ENCODE measurements at regions not wholly inside any gene's neighbourhood (a gene's known extent, or its start where the extent isn't known, plus 50 kb on each side); places are given as distances from the start of the nearest gene placed in this dataset.
A peak's percentile ranks its signal among the peaks of the same experiment; 100 is the strongest.
"Not testable (repeated sequence)": the region's sequence is repeated elsewhere in the genome, so short reads cannot be mapped to it uniquely, and the experiment has no call there.

DNA sequence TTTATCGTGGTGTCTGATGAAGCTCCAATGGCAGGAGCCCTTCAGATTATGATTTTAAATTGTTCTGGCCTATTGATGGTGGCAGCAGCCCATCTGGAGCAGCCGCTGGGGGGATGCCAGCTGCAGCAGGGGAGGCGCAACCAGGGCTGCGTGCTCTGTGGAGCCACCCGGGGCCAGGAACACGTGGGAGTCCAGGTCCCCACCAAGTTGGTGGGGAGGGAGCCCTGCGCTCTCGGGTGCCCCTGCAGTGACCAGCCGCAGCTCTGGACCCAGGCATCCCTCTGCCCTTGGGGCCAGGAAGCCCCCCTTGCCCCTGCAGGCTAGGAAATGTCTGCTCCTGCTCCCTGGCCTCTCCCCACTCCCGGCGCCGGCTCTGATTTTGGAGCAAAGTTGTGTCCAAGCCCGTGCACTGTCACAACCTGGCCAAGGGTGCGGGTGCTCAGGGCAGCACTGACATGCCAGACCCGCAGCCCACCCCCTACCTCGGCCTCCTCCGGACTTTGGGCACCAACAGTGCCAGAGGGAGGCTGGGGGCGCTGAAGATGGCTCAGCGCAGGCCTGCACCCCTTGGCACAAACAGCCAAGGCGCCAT is 147.2 kb upstream of the ADO start:
- DNase-seq (ENCODE audit: low spot score) = no peak

DNA sequence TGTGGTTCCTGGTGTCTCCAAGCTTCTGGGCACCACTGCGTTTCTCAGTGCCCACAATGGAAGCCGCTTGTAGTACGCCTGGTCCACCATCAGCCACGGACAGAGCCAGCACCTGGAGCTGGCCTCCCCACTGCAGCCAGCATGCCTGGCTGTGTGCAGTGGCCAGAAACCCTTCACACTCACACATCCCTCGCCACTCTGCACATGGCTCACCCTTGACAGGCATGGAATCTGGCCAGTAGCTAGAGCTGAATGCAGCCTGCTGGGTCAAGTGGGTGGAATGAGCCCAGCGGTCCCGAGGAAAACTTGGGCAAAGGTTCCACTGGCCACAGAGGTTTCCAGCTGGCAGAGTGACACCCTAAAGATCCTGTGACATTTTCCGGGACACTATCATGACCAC is 146.0 kb upstream of the ADO start:
- DNase-seq (ENCODE audit: low spot score) = no peak

DNA sequence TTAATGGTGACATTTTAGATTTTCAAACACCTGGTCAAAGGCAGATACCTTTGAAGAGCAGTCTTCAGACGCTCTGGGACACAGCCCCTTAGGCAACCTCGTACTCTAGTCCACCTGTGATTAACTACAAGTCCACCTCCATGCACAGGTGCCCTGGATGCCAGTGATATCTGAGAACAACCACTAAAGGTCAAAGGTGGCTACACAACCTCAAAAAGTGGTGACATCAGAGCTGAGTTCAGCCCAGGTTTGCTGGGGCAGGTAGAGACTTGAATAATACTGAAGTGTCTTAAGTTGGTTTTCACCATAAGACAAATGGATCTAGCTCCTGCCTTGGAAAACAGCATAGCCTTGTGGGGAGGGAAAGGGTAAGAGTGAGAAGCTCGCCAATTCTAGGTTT is 143.4 kb upstream of the ADO start:
- no peak for DNase-seq (ENCODE audit: low spot score)

DNA sequence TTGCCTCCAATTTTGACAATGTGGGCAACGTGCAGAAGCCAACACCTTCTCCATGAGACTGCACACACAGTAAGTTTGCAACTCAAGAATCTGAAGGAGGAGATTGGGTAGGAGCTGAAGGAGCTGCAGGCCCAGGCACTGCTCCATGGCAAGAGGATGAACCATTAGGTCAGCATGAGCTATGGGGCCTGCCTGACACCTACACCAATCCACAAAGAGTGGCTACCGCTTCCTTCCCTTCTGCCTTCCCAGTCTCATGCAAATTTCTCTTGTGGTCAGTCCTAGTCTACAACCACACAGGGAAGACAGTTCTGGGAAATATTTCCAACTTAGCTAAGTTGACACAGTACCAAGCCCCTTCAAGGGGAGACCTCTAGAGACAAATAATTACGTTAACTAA is 142.0 kb upstream of the ADO start:
- no peak for DNase-seq (ENCODE audit: low spot score)

DNA sequence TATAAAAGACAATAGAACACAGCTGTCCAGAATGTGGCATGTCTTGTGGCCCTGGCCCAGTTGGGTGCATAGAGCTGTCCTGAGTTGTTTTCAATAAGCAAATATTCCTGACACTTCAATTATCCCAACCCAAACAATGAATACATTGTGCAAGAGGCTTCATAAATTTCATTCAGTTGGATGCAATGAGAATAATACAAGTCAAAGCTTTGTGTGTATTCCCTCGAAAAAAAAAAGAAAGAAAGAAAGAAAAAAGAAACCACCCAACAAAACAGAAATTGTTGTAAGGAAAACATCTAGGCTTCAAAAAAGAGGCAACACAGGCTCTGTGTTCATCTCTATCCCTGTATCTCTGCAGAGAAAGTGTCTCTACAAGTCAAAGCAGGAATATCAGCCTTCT is 138.7 kb upstream of the ADO start:
- DNase-seq (ENCODE audit: low spot score) = no peak

DNA sequence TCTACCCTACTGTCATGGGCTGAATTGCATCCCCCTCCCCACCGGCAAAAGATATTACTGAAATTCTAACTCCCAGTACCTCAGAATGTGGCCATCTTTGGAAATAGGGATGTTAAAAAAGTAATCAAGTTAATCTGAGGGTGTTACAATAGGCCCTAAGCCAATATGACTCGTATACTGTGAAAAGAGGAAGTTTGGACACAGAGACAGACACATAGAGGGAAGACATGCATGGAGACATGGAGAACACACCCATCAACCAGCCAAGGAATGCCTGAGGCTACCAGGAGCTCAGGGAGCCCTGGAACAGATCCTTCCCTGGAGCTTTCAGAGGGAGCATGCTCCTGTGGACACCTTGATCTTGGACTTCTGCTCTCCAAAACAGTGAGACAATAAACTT is 138.2 kb upstream of the ADO start:
- no peak for DNase-seq (ENCODE audit: low spot score)

DNA sequence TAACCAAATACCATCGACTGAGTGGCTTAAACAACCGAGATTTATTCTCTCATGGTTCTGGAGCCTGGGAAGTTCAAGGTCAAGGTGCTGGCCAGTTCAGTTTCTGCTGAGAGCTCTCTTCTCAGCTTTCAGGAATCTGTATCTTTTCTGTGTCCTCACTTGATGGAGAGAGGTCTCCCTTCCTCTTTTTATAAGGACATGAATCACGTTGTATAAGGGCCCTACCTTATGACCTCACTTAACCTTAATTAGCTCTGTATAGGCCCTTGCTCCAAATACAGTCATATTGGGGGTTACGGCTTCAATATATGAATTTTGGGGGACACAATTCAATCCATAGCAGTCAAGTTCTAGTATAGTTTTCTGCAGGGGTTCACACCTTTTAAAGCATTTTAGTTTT is 135.2 kb upstream of the ADO start:
- no peak for DNase-seq (ENCODE audit: low spot score)

DNA sequence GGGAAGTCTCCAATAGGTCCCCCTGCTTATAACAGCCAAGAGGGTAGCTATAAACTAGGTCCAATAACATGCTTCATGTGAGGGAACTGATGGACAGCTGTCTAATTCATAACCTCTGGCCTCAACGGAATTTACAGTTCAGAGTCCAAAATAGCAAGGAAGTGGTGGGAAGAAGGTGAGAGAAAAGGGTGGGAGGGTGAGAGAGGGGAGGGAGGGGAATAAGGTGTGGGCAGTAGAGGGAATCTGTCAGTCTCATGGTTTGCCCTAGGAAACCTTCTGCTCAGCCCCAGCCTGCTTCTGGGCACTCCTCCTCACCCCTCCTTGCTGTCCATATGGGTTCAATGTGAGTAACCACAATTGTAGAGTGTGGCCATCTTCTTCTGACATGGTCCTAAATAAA is 133.4 kb upstream of the ADO start:
- DNase-seq (ENCODE audit: low spot score) = no peak

DNA sequence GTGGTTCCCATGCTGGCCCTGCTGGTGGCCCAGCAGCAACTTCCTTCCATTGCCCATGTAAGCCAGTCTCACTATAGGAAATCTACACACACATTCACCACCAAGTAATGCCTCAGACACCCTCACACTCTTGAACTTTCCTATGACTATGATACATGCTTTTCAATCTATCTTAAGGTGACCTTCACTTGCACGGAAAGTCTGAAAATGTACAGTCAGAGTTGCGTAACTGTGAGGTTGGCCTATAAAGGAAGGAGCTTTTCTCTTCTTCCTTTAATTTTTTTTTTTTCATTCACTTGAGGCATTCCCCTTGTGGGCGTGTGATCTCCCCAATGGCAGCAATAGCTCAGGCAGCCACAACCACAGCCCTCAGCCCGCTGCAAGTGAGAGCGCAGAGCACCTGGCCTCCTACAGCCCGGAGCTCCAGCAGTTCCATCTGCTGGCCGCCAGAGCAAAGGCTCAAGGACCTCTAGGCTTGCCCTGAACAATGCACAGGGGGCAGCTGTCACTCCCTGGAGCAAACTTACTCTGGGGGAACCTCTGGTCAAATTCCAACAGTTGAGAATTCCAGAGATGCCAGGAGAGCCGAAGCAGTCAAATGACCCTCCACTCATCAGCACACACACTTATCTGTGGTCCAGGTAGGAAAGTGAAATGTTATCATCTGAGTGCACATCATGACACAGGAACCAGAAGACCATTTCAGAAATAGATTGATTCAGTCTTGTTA is 123.1 kb upstream of the ADO start:
- DNase-seq (ENCODE audit: low spot score) = peak; percentile 21

DNA sequence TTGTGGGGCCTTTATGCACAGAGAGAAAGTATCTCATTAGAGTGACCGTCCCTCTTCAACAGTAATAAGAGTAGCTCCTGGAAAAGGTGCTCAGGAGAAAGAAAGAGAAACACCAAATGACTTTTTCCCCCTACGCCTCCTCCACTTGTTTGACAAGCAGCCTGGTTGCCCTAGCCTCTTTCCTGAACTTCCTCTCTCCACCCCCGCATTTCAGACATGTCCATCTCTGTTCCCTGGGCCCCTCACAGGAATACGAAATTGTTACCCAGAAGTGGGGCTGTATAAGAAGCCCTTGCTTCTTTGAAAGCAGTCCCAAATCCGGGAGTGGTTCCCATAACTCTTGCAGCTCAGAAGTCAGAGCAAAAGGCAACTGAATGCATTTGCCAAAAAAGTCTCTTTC is 119.6 kb upstream of the ADO start:
- DNase-seq (ENCODE audit: low spot score) = no peak

DNA sequence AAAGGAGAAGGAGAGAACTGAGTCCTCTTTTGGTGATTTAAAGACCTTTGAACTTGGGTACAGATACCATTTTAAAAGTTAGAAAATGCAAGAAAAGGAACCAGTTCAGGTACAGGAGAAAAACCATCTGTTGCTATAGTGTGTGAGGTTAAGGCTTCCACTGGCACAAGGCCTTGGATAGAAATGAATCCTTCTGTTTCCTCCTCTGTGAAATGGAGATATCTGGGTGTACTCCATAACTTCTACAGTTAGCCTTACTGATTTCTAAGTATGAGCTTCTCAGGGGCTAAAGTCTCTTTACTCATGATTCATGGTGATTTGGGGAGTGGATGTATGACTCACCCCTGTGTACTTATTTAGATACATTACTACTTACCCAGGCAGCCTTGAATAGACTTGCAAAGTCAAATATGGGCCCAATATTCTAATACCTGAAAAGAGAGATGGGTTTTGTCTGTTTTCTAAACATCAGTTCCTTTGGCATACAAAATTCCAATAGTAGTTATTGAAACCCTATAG is 117.2 kb upstream of the ADO start:
- no peak for DNase-seq (ENCODE audit: low spot score)

DNA sequence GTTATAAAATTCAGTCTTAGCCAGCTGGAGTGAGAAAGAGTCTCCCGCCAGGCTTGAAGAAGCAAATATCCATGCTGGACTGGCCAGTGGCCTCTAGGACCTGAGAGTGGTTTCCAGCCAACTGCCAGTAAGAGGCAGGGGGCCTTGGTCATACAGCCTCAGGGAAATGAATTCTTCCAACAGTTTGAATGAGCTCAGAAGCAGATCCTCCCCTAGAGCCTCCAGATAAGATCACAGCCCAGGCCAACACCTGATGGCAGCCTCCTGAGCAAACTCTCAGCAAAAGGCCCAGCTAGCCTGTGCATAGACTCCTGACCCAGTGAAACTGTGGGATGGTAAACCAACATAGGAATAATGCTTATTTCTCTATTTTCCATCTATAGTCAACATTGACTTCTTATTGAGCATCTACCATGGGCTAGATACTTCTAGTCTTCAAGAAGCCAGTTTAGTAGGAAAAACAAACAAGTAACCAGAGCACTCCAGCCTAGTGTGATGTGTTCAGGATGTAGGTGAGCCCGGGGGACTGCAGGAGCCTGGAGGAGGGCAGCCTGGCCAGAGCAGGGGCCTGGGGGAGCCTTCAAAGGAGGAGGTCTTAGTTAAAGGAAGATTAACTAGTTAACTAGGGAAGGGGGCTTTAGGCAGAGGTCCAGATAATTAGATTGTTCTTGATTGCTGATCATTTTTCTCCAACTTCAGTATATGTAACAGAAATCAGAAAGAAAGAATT is 115.4 kb upstream of the ADO start:
- DNase-seq (ENCODE audit: low spot score) = no peak

DNA sequence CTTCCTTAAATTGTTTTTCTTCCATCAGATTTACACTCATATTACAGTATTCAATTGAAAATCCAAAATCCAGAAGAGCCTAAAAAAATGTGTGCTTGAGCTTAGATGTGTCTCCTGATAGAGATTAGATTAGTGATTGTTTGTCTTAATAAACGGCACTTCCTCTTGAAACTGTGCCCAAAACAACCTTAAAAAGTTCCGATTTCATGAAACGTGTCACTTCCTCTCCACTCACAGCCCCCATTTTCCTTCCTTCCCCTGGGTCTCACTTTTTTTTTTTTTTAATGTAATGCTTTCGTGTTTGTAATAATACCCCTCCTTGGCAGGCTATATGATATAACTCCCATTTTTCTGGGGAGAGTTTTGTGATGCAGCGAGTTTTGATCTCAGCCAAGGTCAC is 114.8 kb upstream of the ADO start:
- no peak for DNase-seq (ENCODE audit: low spot score)

DNA sequence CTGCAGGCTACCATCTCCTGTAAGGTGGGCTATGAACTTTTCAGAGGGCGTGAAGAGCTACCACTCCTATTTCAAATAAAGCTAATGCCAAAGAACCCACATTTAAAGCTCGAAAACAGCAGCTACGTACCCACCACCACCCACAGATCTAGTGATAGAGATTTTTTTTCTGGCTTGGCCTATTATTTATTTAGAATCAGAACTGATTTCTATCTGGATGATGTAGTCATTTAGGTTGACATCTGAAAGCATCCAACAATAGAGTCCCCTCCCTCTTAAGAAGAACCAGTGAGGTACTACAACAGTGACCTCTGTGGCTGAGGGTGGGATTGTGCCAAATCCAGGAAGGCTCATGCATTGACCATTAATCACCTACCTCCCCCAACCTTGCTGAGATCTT is 113.8 kb upstream of the ADO start:
- no peak for DNase-seq (ENCODE audit: low spot score)

DNA sequence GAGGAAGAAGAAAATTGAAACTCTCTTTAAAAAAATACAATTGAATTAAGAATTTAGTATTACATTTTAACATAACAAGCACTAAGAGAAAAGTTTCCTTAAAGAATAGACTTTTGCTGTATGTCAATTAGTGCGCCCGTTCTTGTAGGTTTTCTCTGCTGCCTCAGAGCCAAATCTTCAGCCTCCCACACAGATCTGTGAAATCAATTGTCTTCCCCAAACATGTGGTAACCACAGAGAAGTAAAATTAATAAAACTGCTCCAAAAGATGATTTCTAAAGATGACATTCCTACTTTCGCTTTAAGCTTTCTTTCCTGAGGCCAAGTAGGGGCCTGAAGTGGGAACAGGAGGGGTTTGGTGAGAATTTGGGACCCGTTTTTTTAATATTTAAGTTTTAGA is 113.2 kb upstream of the ADO start:
- DNase-seq (ENCODE audit: low spot score) = no peak

DNA sequence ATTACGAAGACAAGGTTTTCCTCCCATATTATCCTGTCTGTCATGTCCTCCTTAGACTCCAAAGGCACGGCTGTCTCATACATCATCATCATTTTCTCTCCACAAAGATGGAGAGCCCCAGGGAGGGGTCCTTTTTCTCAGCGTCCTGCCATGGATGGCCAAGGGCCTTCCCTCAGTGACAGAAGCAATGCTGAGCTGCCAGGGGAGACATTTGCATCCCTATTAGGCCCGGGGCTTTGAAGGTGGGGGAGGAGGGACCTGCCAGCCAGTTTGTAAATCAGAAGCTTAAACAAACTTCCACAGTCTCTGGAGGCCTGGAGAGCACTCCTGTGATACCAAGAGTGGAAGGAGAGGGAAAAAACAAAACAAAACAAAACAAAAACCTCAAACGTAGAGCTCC is 112.4 kb upstream of the ADO start:
- DNase-seq (ENCODE audit: low spot score) = no peak

DNA sequence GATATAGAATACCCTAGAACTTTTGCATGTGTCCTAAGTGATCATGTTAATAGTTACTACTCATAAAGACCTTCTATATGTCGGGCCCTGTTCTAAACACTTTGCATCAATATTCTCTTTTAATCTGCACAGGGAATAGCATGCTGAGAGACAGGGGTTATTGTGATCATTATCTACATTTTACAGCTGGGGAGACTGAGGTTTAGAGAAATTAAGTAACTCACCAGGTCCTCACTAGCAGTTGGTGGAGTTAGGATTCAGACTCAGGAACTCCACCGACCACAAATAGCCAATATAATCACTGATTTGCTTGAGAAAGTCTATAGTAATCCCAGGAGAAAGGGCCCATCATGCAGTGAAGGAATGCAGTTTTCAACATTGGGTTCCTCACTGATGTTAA is 111.2 kb upstream of the ADO start:
- no peak for DNase-seq (ENCODE audit: low spot score)

DNA sequence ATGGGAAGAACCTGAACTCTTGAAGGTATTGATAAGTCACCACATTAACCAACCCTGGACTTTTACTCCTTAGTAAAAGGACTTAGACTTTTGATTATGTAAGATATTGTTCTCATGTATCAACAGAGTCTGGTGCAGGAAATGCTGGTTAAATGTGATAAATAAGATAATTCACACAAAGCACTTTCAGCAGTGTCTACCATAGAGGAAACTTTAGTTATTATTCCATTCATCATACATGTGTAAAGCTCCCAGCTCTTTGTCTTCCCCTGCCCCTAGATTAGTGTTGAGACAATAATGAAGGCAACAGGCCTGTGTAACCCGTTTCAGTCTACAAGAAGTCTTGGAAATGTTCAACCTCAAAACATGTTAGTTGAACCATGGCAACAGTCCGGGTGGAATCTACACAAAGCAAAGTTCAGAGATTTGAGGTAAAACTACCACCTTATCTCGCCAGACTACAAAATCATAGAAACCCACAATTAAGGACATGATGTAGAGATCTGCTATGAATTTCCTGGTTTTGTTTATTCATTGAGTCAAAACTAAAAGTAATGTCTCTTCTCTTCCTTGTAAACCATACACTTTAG is 109.9 kb upstream of the ADO start:
- no peak for DNase-seq (ENCODE audit: low spot score)

DNA sequence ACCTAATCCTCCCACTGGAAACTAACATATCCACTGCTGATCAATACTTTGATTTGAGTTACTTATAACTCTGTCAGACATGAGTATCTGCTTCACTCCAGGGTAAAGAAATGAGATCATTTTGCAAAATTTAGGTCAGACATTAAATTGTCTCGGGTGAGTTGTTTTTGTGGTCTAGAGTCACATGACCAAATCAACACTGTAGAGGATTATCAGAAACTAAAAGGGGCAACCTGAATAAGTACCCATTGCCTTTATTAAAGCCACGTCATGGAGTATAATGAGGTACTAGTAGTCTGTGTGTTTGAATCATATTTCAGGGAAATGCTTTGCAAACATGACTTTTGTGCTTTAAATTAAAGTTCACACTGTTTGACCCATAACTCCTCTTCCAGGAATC is 107.7 kb upstream of the ADO start:
- no peak for DNase-seq (ENCODE audit: low spot score)

DNA sequence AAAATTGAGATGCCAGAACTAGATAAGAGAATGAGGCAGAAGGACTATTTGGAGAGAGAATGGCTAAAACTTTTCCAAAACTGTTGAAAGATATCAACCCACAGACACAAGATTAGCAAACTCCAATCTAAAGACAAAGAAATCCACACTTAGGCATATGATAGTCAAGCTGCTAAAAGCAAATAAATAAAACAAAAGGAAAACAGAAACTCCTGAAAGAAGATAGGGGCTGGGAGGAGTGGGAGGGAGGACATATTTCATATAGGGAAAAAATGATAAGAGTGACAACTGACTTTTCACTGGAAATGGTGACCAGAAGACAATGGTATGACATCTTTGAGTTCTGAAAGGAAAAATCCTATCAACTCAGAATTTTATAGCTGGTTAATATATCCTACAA is 105.4 kb upstream of the ADO start:
- no peak for DNase-seq (ENCODE audit: low spot score)

DNA sequence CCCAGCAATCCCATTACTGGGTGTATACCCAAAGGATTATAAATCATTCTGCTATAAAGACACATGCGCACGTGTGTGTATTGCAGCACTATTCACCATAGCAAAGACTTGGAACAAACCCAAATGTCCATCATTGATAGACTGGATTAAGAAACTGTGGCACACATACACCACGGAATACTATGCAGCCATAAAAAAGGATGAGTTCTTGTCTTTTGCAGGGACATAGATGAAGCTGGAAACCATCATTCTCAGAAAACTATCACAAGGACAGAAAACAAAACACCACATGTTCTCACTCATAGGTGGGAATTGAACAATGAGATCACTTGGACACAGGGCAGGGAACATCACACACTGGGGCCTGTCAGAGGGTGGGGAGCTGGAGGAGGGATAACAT is 100.4 kb upstream of the ADO start:
- not testable (repeated sequence) for DNase-seq (ENCODE audit: low spot score)

DNA sequence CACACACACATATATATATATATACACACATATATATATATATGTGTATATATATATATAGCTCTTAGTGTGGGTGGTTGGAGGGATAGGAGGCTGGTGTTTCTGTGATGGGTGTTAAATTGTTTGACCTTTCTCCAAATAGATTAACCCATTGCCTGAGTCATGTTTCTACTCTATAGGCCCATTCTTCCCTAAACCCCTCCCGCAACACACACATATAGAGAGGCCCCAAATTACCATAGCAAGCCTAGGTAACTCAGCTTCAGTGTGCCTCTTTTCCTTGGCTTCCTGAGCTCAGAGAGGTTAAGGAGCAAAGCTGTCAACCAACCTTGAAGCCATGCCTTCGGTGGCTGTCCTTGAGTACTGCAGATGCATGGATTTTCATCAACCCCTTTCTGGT is 98.7 kb upstream of the ADO start:
- no peak for DNase-seq (ENCODE audit: low spot score)

DNA sequence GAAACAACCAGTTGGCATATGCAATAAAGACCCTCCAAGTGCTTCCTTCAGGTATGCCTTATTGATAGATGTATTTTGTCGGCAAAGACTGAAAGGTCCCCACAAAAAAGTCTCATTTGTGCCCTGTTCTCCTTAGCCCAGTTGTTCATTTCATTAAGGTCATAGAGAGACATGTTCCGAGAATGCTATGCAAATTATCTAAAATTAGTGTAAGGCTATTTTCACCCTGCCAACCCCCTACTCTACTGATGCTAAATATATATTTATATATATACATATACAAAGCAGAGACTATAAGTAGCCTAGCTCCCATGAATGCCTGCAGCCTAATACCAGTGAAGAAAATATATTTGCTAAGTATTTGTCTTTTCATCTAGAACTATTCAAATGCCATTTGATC is 96.7 kb upstream of the ADO start:
- DNase-seq (ENCODE audit: low spot score) = no peak

Measured in H4 (cell line).